ENCODE measurements at regions not wholly inside any gene's neighbourhood (a gene's known extent, or its start where the extent isn't known, plus 50 kb on each side); places are given as distances from the start of the nearest gene placed in this dataset.

DNA sequence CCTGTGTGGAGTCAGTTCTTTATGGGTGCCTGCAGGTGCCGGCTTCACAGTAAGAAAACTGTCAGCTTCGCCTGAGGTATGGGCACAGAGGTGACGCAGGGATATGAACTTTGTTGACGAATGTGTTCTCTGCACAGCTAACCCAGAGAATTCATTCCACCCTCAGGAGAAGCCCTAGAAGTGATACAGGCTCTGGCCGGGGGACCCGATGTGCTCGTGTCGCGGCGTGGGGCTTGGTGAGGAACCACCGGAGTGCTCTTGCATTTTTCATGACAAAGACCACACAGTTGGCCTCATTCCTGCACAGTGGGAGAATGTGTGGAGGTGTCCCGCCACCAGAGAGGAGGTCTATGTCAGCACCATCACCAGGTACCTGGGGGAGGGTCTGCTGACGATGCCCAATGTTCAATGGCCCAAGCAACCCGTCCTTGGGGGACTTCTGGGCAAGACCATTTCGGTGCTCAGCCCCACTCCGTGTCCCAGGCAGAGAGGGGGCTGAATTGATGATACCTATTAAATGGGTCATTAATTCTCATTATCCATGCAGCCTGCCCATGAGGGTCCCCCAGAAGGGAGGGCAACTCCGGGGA is 147.5 kb upstream of the RTL1 start:
- WGBS, 2 donors: 91 to 95% methylated on average over 17 of the region's 17 CpGs
- no peak for ATAC-seq (ENCODE audit: insufficient read depth, low FRiP score)
- Histone ChIP-seq H3K27ac (ENCODE audit: low read depth in 1 of 2, low read length in 1 of 2) (no peak overlapping the region), H3K9ac (ENCODE audit: insufficient read depth in 1 of 2, low read length in 2 of 2) (no peak overlapping the region), H3K9me3 (ENCODE audit: control insufficient read depth in 4 of 4, insufficient read depth in 3 of 4, low read length in 3 of 4) (peaks cover 0 to 2% (median 0%) of the 10 kb centered on the region in 4 donors), H3K27me3 (ENCODE audit: control insufficient read depth in 3 of 3, insufficient read depth in 3 of 3, low read length in 2 of 3) (no peaks in the 10 kb centered on the region), H3K36me3 (ENCODE audit: control insufficient read depth in 4 of 4, insufficient read depth in 4 of 4, low read length in 4 of 4) (peaks cover 0 to 15% (median 5%) of the 10 kb centered on the region in 4 donors), H3K4me3 (no peak overlapping the region), H3K4me1 (ENCODE audit: control insufficient read depth in 5 of 5, insufficient read depth in 5 of 5, low read length in 5 of 5) (no peaks in the 10 kb centered on the region)
- no peak for DNase-seq
- TF ChIP-seq, protein P1, sequence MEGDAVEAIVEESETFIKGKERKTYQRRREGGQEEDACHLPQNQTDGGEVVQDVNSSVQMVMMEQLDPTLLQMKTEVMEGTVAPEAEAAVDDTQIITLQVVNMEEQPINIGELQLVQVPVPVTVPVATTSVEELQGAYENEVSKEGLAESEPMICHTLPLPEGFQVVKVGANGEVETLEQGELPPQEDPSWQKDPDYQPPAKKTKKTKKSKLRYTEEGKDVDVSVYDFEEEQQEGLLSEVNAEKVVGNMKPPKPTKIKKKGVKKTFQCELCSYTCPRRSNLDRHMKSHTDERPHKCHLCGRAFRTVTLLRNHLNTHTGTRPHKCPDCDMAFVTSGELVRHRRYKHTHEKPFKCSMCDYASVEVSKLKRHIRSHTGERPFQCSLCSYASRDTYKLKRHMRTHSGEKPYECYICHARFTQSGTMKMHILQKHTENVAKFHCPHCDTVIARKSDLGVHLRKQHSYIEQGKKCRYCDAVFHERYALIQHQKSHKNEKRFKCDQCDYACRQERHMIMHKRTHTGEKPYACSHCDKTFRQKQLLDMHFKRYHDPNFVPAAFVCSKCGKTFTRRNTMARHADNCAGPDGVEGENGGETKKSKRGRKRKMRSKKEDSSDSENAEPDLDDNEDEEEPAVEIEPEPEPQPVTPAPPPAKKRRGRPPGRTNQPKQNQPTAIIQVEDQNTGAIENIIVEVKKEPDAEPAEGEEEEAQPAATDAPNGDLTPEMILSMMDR (IDR thresholded peaks at IDR 0.05; ENCODE audit: control extremely low read depth, extremely low read depth): no peak

DNA sequence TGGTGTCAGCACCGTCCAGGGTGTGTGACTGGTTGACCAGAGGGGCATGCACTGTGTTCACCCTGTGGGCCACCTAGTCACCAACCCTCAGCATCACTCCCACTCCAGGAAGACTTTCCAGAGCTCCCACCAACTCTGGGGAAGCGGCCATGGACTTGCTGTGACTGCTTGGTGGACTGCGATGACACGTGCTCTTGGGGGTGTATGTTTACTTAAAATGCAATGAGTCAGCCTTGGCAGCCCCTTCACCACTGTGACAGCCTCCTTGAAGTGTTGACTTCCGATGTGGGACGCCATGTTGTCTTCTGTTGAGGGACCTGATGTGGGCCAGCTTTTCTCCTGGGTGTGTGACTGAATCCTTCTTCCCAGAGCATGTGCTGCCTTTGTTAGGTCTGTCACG is 151.1 kb upstream of the RTL1 start:
- Histone ChIP-seq H3K4me3 (no peak overlapping the region), H3K27ac (ENCODE audit: low read depth in 1 of 2, low read length in 1 of 2) (no peak overlapping the region), H3K9ac (ENCODE audit: insufficient read depth in 1 of 2, low read length in 2 of 2) (no peak overlapping the region), H3K9me3 (ENCODE audit: control insufficient read depth in 4 of 4, insufficient read depth in 3 of 4, low read length in 3 of 4) (peaks cover 0 to 5% (median 1%) of the 10 kb centered on the region in 4 donors), H3K4me1 (ENCODE audit: control insufficient read depth in 5 of 5, insufficient read depth in 5 of 5, low read length in 5 of 5) (no peaks in the 10 kb centered on the region), H3K36me3 (ENCODE audit: control insufficient read depth in 4 of 4, insufficient read depth in 4 of 4, low read length in 4 of 4) (peaks cover 0 to 17% (median 7%) of the 10 kb centered on the region in 4 donors), H3K27me3 (ENCODE audit: control insufficient read depth in 3 of 3, insufficient read depth in 3 of 3, low read length in 2 of 3) (no peaks in the 10 kb centered on the region)
- TF ChIP-seq, protein P1 (IDR thresholded peaks at IDR 0.05; ENCODE audit: control extremely low read depth, extremely low read depth): no peak
- no peak for ATAC-seq (ENCODE audit: insufficient read depth, low FRiP score)
- DNase-seq: no peak
- 87 to 92% methylated on average over 7 of the region's 7 CpGs for WGBS, 2 donors

DNA sequence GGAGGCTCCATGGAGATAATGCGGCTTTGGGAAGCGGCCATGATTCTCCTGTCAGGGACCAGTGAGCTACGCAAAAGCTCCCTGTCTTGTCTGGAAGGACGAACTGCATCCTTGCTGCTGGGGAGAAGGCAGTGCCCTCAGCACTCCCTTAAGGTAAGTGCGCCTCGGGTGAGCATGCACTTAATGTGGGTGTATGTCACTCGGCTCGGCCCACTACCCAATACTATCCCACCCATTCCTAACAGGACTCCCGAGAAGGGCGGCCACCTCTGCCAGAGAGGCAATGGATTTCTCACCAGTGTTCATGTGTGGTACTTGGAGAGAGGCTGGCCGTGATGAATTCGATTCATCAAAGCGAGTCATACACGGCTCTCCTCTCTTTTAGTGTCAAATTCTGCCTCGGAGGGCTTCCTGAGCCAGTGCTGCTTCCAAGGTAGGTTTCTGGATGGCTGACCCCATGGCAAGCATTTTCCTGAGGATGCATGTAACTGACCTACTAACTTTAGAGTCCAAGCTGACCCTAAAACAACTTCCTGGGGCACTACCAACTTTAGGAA is 151.7 kb upstream of the RTL1 start:
- 95 to 96% methylated on average over 15 of the region's 15 CpGs for WGBS, 2 donors
- ATAC-seq (ENCODE audit: insufficient read depth, low FRiP score): no peak
- Histone ChIP-seq H3K9ac (ENCODE audit: insufficient read depth in 1 of 2, low read length in 2 of 2) (no peak overlapping the region), H3K4me3 (no peak overlapping the region), H3K9me3 (ENCODE audit: control insufficient read depth in 4 of 4, insufficient read depth in 3 of 4, low read length in 3 of 4) (peaks cover 0 to 5% (median 1%) of the 10 kb centered on the region in 4 donors), H3K27ac (ENCODE audit: low read depth in 1 of 2, low read length in 1 of 2) (no peak overlapping the region), H3K36me3 (ENCODE audit: control insufficient read depth in 4 of 4, insufficient read depth in 4 of 4, low read length in 4 of 4) (peaks cover 0 to 14% (median 7%) of the 10 kb centered on the region in 4 donors), H3K4me1 (ENCODE audit: control insufficient read depth in 5 of 5, insufficient read depth in 5 of 5, low read length in 5 of 5) (no peaks in the 10 kb centered on the region), H3K27me3 (ENCODE audit: control insufficient read depth in 3 of 3, insufficient read depth in 3 of 3, low read length in 2 of 3) (no peaks in the 10 kb centered on the region)
- TF ChIP-seq, protein P1 (IDR thresholded peaks at IDR 0.05; ENCODE audit: control extremely low read depth, extremely low read depth): no peak
- DNase-seq: no peak
